Stimulated activated CD4-positive, alpha-beta T cell treated with anti-CD3 and anti-CD28 coated beads, TNF-alpha, amount 100 ng/mL, for 24 hours (primary cell): ENCODE measurements at regions not wholly inside any gene's neighbourhood (a gene's known extent, or its start where the extent isn't known, plus 50 kb on each side); places are given as distances from the start of the nearest gene placed in this dataset.
"Not testable (repeated sequence)": the region's sequence is repeated elsewhere in the genome, so short reads cannot be mapped to it uniquely, and the experiment has no call there.

Experiments
- DNase-seq, 3 experiments: peaks; one replicate each; pipeline ENCODE4 v3.0.0-alpha.2; 2020; ENCODE audit warnings: low read depth in 3 of 3

GRCh38 chr1:199843096-199843495, 184.4 kb upstream of the NR5A2 start:
- not testable (repeated sequence) for DNase-seq

GRCh38 chr1:199843861-199844260, 183.6 kb upstream of the NR5A2 start:
- DNase-seq, result no peak

GRCh38 chr1:199847021-199847420, 180.5 kb upstream of the NR5A2 start:
- DNase-seq, result no peak

GRCh38 chr1:199851439-199852140, 175.9 kb upstream of the NR5A2 start:
- no peak for DNase-seq

GRCh38 chr1:199854686-199855321, 172.7 kb upstream of the NR5A2 start:
- DNase-seq, result no peak

GRCh38 chr1:199855580-199855979, 171.9 kb upstream of the NR5A2 start:
- no peak for DNase-seq

GRCh38 chr1:199856216-199856780, 171.2 kb upstream of the NR5A2 start:
- no peak for DNase-seq

- no peak for DNase-seq
These were observed 170.4 kb upstream of the NR5A2 start for GRCh38 chr1:199857108-199857507.

- DNase-seq, result no peak
These were observed 170.0 kb upstream of the NR5A2 start for GRCh38 chr1:199857516-199857915.

- no peak for DNase-seq
These were observed 169.3 kb upstream of the NR5A2 start for GRCh38 chr1:199858171-199858570.

- DNase-seq, result no peak
These were observed 168.7 kb upstream of the NR5A2 start for GRCh38 chr1:199858856-199859255.

- no peak for DNase-seq
These were observed 168.0 kb upstream of the NR5A2 start for GRCh38 chr1:199859491-199859933.

- DNase-seq, result no peak
These were observed 166.3 kb upstream of the NR5A2 start for GRCh38 chr1:199861020-199861795.

- no peak for DNase-seq
These were observed 165.5 kb upstream of the NR5A2 start for GRCh38 chr1:199862047-199862446.

GRCh38 chr1:199866210-199866617, 161.3 kb upstream of the NR5A2 start:
- DNase-seq, result no peak

- DNase-seq, result no peak
These were observed 159.9 kb upstream of the NR5A2 start for GRCh38 chr1:199867601-199868000.

GRCh38 chr1:199868777-199869176, 158.7 kb upstream of the NR5A2 start:
- no peak for DNase-seq

- no peak for DNase-seq
These were observed 152.2 kb upstream of the NR5A2 start for GRCh38 chr1:199875337-199875736.

- DNase-seq, result no peak
These were observed 151.7 kb upstream of the NR5A2 start for GRCh38 chr1:199875856-199876255.

GRCh38 chr1:199877526-199878384, 149.8 kb upstream of the NR5A2 start:
- DNase-seq, result no peak

- DNase-seq, result no peak
These were observed 148.7 kb upstream of the NR5A2 start for GRCh38 chr1:199878823-199879222.
